Adrenal gland (tissue), 5 donors: ENCODE measurements at regions not wholly inside any gene's neighbourhood (a gene's known extent, or its start where the extent isn't known, plus 50 kb on each side); places are given as distances from the start of the nearest gene placed in this dataset.

Experiments used
- POLR2A ChIP-seq, 2 donors: fragments of 450-650 bp; IDR thresholded peaks; one replicate each; pipeline ENCODE4 v1.6.1; 2017; ENCODE audit warnings: antibody characterized with exemption in 2 of 2, mild to moderate bottlenecking in 2 of 2, moderate library complexity in 1 of 2
- TF ChIP-seq, protein P1 (sequence below), 6 experiments: fragments of 450-650 bp in 4 of 6; fragments of 200-600 bp in 2 of 6; sonication (generic) in 1 of 6; IDR thresholded peaks; 1 replicate in 5 of 6; 2 replicates in 1 of 6; pipeline versions ENCODE4 v1.5.1 to v1.8.0; 2016 to 2021; ENCODE audit warnings: antibody characterized with exemption in 6 of 6, mild to moderate bottlenecking in 2 of 6, moderate library complexity in 1 of 6
- donor health status: DM: no; HTN: no; CAD: no.

- TF ChIP-seq, protein P1, sequence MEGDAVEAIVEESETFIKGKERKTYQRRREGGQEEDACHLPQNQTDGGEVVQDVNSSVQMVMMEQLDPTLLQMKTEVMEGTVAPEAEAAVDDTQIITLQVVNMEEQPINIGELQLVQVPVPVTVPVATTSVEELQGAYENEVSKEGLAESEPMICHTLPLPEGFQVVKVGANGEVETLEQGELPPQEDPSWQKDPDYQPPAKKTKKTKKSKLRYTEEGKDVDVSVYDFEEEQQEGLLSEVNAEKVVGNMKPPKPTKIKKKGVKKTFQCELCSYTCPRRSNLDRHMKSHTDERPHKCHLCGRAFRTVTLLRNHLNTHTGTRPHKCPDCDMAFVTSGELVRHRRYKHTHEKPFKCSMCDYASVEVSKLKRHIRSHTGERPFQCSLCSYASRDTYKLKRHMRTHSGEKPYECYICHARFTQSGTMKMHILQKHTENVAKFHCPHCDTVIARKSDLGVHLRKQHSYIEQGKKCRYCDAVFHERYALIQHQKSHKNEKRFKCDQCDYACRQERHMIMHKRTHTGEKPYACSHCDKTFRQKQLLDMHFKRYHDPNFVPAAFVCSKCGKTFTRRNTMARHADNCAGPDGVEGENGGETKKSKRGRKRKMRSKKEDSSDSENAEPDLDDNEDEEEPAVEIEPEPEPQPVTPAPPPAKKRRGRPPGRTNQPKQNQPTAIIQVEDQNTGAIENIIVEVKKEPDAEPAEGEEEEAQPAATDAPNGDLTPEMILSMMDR (IDR thresholded peaks at IDR 0.05) = no peak
- no peak for TF ChIP-seq POLR2A (IDR thresholded peaks at IDR 0.05)
These were observed 459.9 kb upstream of the NMUR2 start for GRCh38 chr5:152864991-152865390.
